GM06990 (cell line): ENCODE measurements at regions not wholly inside any gene's neighbourhood (a gene's known extent, or its start where the extent isn't known, plus 50 kb on each side); places are given as distances from the start of the nearest gene placed in this dataset.

Experiments used
- DNase-seq: peaks from one replicate; pipeline ENCODE4 v3.0.0-alpha.2; 2011; ENCODE audit not compliant: insufficient read length; ENCODE audit errors: extremely low read depth
- H3K27me3 ChIP-seq: replicated peaks from 2 replicates; pipeline ENCODE4 v1.6.0; 2011; ENCODE audit warnings: low read length; ENCODE audit not compliant: control insufficient read depth, insufficient read depth
- H3K36me3 ChIP-seq: 2 replicates; pipeline ENCODE4 v1.5.1; 2011; ENCODE audit warnings: low read length; ENCODE audit not compliant: control insufficient read depth, insufficient read depth
- H3K4me3 ChIP-seq: replicated peaks from 2 replicates; pipeline ENCODE4 v1.5.1; 2011; ENCODE audit warnings: low read depth, mild to moderate bottlenecking, control low read depth, low read length
- TF ChIP-seq, protein P1 (sequence below): IDR thresholded peaks from 2 replicates; pipeline ENCODE4 v1.5.1; 2011; ENCODE audit warnings: low read length, control low read depth, mild to moderate bottlenecking, inconsistent platforms; ENCODE audit not compliant: insufficient read depth, poor library complexity, severe bottlenecking

DNA sequence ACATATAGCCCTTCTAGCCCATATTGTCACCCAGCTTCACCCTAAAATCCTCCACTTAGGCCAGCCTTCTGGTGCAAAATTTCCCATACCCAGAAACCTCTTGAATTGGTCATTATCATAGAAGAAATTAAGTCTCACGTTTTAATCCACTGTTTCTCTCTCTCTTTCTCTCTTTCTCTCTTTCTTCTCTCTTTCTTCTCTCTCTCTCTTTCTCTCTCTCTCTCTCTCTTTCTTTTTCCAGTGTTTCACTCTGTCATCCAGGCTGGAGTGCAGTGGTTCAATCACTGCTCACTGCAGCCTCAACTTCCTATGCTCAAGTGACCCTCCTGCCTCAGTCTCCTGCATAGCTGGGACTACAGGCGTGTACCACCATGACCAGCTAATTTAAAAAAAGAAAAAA is 363.4 kb downstream of the TMEM167A start:
- TF ChIP-seq, protein P1, sequence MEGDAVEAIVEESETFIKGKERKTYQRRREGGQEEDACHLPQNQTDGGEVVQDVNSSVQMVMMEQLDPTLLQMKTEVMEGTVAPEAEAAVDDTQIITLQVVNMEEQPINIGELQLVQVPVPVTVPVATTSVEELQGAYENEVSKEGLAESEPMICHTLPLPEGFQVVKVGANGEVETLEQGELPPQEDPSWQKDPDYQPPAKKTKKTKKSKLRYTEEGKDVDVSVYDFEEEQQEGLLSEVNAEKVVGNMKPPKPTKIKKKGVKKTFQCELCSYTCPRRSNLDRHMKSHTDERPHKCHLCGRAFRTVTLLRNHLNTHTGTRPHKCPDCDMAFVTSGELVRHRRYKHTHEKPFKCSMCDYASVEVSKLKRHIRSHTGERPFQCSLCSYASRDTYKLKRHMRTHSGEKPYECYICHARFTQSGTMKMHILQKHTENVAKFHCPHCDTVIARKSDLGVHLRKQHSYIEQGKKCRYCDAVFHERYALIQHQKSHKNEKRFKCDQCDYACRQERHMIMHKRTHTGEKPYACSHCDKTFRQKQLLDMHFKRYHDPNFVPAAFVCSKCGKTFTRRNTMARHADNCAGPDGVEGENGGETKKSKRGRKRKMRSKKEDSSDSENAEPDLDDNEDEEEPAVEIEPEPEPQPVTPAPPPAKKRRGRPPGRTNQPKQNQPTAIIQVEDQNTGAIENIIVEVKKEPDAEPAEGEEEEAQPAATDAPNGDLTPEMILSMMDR = no peak
- no peak overlapping the region for H3K4me3 ChIP-seq
- H3K36me3 ChIP-seq = no peaks in the 10 kb centered on the region
- no peaks in the 10 kb centered on the region for H3K27me3 ChIP-seq
- no peak for DNase-seq

DNA sequence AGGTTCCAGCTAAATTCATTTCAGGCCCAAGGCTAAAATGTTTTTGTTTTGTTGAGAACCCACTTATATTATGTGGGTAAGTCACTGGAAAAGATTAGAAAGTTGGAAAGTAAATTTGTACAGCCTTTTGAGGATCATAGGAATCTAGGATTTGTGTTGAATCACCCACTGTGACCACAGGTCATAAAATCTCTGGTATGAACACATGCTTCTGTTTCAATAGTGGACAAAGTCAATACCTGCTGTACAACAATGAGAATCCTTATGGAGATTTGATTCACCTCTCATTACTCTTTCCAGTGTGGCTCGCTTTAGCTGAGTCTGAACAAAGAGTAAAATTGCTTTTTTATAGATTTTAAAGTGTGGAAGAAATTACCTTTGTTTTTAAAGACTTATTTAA is 369.5 kb downstream of the TMEM167A start:
- no peak for DNase-seq
- Histone ChIP-seq H3K4me3 (no peak overlapping the region), H3K27me3 (no peaks in the 10 kb centered on the region), H3K36me3 (no peaks in the 10 kb centered on the region)
- TF ChIP-seq, protein P1 = no peak

DNA sequence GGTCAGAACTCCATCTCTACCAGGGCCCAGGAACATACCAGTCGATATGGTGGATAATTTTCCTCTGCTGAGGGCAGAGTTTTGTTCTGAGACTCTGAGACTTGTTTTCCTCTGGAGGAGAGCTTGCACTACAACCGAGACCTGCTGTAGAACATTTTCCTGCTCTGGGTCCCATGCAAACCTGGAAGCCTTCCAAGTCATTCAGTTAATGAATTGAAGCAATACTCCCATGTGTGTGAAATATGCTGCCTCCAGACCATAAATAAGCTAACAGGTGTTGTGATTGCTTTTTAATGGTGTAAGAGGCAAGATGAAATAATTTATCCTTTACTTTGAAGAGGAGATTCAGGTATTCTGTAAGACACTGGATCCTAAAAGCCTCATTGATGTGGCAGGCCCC is 372.8 kb downstream of the TMEM167A start:
- Histone ChIP-seq H3K27me3 (no peaks in the 10 kb centered on the region), H3K4me3 (no peak overlapping the region), H3K36me3 (no peaks in the 10 kb centered on the region)
- TF ChIP-seq, protein P1 = no peak
- no peak for DNase-seq

DNA sequence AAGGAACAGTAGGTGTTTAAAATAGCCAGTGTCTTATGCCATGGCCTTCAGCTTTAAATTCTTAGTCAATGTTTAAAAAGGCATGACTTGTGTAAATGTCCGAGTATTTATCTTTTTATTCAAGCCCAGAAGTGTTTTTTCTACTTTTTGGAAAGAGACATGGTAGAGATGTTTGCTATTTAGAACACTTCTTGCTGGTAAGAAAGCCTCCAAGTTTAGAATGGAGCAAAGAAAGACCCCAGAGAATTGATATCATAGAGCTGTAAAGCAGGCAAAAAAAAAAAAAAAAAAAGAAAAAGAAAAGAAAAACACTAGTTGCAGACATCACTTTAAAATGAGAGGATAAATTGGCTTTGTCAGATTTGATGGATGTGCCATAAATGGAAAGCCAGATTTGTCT is 375.1 kb downstream of the TMEM167A start:
- Histone ChIP-seq H3K36me3 (no peaks in the 10 kb centered on the region), H3K27me3 (no peaks in the 10 kb centered on the region), H3K4me3 (no peak overlapping the region)
- DNase-seq = no peak
- TF ChIP-seq, protein P1 = no peak

DNA sequence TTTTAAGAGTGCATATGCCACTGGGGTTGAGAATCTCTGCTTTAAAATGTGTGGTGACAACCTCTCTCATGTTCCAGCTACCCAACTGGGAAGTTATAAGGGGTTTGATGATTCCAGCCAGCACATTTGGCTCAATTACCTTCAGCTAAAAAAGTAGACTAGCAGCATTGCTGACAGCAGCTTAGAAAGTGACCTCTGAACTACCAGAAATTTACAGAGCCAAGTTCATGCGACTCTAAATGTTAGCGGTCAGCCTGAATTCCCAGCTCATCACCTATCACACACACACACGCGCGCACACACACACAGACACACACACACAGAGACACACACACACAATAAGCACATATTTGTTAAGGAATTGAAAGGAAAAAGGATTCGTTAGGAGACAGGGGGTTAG is 377.5 kb downstream of the TMEM167A start:
- no peaks in the 10 kb centered on the region for H3K36me3 ChIP-seq
- TF ChIP-seq, protein P1 = no peak
- no peak for DNase-seq
- H3K27me3 ChIP-seq = no peaks in the 10 kb centered on the region
- no peak overlapping the region for H3K4me3 ChIP-seq

DNA sequence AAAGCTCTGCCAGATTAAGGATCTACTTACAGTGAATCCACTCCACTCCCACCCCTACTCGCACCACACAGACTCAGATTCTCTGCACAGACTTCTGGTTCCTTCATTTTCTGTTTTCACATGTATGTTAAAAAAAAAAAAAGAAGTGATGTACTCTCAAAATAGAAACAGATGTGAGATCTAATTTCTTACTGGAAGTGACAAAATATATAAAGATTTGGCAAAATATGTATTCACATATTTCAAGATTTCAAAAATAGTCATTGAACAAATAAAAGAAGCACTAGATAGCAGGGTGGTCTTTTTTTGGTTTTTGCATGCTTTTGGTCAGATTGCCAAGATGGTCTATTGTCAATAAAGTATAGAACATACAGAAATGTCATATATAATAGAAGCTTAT is 379.2 kb downstream of the TMEM167A start:
- Histone ChIP-seq H3K4me3 (no peak overlapping the region), H3K36me3 (no peaks in the 10 kb centered on the region), H3K27me3 (no peaks in the 10 kb centered on the region)
- TF ChIP-seq, protein P1 = no peak
- DNase-seq = no peak
